ENCODE measurements at regions not wholly inside any gene's neighbourhood (a gene's known extent, or its start where the extent isn't known, plus 50 kb on each side); places are given as distances from the start of the nearest gene placed in this dataset.
"Not testable (repeated sequence)": the region's sequence is repeated elsewhere in the genome, so short reads cannot be mapped to it uniquely, and the experiment has no call there.

DNA sequence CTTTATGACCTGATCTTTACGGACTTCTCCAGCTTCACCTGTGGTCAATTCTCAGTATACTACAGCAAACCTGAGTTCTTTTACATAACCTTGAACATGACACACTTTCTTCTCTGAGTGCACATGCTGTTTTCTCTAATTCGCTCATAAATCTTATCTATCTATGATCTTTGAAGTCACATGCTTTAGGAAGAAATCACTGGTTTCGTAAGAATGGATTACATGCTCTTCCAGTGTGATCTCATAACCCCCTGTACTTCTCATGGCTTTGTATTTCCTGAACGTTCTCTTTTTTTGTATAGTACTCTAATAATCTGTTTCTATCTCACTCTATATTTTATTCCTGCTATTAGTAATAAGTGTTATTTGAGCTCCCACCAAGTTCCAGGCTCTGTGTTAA, 1165.2 kb downstream of the TBL1XR1 start:
- DNase-seq = no peak

DNA sequence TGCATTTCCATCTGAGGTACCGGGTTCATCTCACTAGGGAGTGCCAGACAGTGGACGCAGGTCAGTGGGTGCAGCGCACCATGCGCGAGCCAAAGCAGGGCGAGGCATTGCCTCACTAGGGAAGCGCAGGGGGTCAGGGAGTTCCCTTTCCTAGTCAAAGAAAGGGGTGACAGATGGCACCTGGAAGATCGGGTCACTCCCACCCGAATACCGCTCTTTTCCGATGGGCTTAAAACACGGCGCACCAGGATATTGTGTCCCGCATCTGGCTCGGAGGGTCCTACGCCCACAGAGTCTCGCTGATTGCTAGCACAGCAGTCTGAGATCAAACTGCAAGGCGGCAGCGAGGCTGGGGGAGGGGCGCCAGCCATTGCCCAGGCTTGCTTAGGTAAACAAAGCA, 1157.1 kb downstream of the NAALADL2 start:
- not testable (repeated sequence) for DNase-seq

DNA sequence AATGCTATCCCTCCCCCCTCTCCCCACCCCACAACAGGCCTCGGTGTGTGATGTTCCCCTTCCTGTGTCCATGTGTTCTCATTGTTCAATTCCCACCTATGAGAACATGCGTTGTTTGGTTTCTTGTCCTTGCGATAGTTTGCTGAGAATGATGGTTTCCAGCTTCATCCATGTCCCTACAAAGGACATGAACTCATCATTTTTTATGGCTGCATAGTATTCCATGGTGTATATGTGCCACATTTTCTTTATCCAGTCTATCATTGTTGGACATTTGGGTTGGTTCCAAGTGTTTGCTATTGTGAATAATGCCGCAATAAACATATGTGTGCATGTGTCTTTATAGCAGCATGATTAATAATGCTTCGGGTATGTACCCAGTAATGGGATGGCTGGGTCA, 1156.1 kb downstream of the NAALADL2 start:
- not testable (repeated sequence) for DNase-seq

DNA sequence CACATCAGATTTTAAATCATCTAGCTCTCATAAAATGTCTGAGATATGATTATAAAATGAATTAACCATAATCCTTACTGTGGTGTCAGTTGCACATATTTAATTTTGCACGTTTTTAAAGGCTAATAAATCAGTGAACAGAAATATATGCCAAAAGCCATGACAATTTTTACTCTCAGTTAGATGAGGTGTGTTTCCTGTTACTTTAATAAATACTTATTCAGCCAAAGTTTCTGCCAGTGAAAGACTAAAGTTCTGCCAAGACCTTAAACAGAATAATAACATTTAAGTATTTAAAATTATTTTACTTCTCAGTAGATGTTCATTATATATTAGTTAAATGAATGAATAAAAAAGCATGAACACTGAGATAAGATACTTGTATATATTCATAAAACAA, 1150.1 kb downstream of the NAALADL2 start:
- no peak for DNase-seq

DNA sequence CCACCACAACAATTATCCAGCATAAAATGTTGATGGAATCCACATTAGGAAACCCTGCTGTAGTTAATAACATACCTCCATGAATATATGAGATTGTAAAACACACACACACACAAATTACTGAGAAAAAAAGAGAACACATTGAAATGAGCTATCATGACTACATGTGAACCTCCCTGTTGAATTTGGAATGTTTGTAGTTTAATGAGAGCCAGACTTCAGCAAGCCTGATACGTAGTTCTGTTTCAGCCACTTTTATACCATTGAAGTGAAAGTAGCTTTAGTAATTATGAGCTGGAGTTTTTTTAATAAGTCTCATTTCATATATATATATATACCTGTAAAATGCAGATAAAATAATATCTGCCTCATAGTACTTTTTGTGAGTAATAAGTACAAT, 1146.4 kb downstream of the NAALADL2 start:
- no peak for DNase-seq

DNA sequence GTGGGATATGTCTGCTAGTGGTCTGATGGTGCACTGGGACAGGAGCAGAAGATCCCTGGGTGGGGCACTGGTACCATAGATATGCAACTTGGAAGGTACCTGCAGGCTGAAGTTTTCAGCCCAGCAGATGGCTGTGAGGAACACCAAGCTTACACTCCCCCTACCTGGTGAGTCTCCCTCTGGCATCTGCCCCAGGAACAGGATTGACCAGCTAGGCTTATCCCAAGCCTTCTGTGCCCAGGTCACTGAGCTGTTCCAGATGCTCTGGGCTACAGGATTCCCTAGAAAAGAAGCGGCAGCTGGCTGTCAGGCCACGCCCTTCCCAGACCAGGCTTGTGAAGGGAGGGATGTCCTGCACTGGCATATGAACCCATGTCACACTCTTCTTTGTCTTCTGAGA, 1130.0 kb downstream of the NAALADL2 start:
- DNase-seq = no peak

DNA sequence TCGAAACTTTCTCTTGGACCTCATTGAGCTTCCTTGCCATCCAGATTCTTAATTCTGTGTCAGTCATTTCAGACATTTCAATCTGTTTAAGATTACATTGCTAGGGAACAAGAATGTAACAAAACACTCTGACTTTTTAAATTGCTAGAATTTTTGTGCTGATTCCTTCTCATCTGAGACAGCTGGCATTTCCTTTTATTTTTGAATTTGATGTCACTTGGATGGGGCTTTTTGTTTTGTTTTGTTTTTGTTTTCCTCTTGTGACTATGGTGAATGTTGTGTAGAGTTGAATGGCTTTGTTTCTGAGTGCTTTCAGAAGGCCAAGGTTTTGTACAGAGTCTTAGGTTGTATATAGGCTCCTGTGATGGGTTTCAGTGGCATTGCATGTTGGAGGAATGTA, 1129.3 kb downstream of the NAALADL2 start:
- no peak for DNase-seq

DNA sequence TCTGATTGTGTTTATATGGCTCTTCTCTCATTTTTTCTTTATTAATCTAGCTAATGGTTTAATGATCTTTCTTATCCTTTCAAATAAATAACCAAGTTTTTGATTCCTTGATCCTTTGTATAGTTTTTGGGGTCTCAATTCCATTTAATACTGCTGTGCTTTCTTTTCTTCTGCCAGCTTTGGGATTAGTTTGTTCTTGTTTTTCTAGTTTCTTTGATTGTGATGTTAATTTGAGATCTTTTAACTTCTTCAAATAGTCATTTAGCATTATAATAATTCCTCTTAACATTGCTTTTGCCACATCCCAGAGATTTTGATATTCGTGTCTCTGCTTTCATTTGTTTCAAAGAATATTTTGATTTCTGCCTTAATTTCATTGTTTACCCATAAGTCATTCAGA, 1126.6 kb downstream of the NAALADL2 start:
- no peak for DNase-seq

DNA sequence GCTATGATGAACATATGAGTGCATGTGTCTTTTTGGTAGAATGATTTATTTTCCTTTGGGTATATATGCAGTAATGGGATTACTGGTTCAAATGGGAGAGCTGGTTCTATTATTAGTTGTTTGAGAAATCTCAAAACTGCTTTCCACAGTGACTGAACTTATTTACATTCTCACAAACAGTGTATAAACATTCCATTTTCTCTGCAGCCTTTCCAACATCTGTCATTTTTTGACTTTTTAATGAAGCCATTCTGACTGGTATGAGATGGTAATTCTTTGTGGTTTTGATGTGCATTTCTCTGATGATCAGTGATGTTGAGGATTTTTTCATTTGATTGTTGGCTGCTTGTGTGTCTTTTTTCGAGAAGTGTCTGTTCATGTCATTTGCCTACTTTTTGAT, 1124.2 kb downstream of the NAALADL2 start:
- no peak for DNase-seq

DNA sequence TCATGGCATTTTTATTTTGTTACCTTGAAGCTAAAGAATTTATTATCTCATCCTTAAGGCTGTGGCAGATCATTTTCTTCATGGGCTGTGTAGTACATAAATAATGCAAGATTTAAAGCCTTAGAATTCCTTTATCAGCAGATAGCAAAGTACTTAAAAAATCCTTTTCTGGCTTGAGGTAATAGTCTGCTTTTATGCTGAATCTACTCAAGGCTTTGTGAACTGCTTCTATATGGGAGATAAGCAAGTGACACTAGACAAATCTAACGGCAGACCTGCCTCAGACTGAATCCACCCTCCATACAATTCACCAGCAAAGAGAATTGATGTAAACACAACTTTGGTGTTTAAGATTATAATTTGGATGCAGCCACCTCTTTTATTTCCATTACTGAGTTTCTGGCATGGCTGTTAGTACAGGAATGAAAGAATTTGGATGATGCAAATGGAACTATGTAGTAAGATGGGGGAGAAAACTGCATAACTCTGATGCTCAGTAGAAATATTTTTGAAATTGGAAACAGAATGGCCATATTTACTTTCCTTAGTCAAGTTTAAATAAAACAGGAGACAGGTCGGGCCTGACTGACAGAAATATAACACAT, 1121.5 kb downstream of the NAALADL2 start:
- no peak for DNase-seq

DNA sequence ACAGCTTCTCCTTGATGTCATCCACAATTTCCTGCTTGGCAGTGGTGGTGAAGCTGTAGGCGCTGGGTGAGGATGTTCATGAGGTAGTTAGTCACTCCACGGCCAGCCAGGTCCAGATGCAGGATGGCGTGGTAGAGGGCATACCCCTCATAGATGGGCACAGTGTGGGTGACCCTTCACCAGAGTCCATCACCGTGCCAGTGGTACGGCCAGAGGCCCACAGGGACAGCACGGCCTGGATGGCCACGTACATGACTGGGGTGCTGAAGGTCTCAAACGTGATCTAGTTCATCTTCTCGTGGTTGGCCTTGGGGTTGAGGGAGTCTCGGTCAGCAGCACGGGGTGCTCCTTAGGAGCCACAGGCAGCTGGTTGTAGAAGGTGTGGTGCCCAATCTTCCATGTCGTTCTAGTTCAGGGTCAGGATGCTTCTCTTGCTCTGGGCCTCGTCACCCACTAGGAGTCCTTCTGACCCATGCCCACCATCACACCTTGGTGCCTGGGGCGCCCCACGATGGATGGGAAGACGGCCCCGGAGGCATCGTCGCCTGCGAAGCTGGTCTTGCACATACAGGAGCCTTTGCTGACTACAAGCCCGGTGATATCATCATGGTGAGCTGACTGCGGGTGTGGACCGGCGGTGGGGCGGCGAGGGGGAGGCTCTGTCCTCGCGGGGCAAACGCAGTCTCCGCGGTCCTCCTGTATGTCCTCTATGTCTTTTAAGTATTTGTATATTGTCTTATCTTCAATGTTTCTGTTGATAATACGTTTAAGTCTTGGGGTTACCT, 1119.0 kb downstream of the NAALADL2 start:
- DNase-seq = no peak

DNA sequence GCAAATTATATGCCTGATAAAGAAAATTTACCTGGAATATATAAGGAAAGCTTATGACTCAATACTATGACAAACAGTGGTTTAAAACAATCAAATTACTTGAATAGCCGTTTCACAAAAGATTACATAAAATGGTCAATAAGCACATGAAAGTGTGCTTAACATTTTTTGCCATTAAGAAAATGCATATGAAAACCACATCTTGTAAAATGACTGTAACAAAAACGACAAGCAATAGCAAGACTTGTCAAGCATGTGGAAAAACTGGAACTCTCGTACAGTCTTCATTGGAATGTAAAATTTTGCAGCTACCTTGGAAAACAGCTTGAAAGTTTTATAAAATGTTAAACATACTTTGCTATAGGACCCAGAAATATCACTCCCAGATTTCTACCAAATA, 1110.3 kb downstream of the NAALADL2 start:
- no peak for DNase-seq

DNA sequence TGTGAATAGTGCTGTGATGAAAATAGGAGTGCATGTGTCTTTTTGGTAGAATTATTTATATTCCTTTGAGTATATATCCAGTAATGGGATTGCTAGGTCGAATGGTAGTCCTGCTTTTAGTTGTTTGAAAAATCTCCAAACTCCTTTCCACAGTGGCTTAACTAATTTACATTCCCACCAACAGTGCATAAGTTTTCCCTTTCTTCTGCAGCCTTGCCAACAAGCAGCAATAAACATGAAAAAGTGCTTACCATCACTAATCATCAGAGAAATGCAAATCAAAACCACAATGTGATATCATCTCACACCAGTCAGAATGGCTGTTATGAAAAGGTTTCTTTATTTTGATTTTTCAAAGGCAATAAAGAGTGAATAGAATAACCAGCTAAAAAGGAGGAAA, 1105.9 kb downstream of the NAALADL2 start:
- no peak for DNase-seq

DNA sequence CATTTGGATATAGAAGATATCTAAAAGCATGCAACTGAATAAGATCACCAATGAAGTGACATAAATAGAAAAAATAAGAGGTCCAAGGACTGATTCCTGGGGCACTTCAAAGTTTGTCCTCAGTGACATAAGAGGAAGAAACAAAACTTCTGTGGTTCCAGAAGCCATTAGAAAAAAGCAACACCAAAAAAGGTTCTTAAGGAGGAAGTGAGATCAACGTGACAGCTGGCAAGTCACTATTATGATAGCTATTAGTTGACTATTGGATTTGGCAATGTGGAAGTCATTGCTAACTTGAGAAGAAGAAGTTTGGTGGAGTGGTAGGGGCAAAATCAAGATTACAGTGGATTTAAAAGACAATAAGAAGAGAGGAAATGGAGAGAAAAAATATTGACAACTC, 1098.3 kb downstream of the NAALADL2 start:
- DNase-seq = no peak

DNA sequence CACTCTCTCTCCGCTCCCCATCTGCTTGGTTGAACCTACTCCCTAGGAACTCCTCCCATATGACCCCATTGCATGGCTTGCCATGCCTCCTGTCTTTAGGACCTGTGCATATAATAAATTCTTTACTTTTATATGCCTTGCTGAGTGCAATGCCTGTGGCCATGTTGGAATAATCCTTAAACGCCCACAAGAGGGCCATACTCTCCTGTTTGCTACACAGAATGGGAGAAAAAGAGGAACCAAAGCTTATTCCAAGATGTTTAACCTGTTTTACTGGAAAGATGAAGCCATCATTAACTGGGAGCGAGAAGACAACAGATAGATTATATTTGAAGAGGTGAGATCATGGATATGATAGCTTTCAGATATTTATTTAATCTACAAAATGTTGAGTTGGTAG, 1097.8 kb downstream of the NAALADL2 start:
- no peak for DNase-seq

DNA sequence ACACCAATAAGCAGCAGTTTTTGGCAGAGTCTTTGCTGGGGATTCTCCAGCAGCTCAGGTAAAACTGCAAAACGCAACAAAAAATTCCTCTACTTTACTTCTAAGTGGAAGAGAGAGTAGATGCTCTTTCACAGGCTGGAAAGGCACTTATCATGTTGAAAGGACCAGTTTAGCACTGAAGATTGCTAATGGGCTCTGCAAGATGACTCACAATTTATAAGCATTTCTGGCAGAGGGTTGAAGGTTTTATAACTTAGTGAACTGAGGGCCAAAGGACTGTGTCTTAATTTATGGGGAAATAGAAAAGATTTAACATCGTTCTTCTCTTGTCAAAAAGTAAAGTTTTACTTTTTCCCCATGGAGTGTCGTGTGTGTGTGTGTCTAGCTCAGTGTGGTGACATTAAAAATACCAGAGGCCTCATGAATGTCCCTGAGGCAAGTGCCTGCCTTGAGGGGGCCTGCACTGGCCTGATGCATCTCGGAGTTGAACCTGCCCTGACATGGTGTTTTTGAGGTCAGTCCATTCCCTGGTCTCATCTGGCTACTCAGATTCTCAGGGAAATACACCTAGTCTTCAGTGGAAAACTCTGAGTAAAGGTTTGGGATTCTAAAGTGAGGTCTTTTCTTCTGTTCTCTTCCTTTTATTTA, 1092.0 kb downstream of the NAALADL2 start:
- DNase-seq = no peak

DNA sequence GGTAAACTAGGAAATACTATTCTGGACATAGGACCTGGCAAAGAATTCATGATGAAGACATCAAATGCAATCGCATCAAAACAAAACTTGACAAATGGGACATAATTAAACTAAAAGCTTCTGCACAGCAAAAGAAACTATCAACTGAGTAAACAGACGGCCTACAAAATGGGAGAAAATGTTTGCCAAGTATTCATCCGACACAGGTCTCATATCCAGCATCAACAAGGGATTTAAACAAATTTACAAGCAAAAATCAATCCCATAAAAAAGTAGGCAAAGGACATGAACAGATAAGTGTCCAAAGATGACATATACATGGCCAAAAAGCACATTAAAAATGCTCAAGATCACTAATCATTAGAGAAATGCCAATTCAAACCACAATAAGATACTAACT, 1088.9 kb downstream of the NAALADL2 start:
- no peak for DNase-seq

DNA sequence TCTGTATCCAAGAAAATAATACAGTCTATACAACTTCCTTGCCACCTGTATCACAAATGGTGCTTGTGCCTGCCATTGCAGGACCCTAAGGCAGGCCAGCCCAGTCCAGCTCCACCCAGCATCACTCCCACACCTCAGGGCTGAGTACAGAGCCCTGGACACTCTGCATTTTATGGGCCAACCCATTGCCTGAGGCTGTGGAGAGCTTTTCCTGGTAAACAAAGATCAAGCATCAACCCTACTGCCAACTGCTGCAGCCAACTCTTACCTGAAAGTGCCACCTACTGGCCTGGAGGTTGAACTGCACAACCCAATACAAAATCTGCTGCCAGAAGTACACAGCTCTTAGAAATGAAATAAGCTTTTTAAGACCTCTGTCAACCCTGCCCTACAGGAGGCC, 1082.2 kb downstream of the NAALADL2 start:
- no peak for DNase-seq

DNA sequence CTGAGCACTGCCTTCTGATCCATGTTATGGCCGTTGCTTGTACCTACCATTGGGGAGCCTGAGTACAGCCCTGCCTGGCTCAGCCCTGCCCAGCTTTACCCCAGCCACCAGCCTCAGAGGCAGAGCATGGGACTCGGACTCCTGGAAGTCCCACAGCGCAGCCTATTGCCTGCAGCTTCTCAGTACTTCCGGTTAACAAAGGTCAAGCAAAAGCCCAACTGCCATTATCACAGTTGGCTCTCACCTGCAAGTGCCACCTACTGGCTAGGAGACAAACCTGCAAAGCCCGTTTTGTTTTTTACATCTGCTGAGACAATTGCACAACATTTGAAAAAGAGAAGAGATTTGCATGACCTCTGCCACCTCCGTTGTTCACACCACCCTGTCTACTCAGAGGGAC, 1081.7 kb downstream of the NAALADL2 start:
- no peak for DNase-seq

DNA sequence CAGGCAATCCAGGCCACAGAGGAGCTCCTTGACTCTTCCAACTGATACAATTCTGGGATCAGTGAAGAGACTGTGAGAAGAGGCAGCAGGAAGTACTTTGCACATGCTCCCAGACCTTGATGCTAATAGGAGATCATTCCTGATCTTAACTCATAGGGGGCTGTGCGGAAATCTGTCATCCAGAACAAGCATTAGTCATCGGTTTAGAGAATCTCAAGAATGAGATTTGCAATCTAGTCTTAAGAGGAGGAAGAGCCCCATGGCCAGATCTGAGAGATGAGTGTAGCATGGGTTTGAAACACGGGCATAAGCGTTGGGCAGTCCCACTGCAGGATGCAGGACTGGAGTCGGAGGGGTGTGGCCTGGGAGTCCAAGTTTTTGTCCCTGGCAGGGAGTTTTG, 1081.1 kb downstream of the NAALADL2 start:
- DNase-seq = no peak

DNA sequence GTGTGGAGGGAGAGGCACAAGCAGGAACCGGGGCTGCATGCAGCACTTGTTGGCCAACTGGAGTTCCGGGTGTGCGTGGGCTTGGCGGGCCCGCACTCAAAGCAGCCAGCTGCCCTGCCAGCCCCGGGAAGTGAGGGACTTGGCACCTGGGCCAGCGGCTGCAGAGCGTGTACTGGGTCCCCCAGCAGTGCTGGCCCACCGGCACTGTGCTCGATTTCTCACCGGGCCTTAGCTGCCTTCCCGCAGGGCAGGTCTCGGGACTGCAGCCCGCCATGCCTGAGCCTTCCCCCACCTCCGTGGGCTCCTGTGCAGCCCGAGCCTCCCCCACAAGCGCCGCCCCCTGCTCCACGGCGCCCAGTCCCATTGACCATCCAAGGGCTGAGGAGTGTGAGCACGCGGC, 1078.2 kb downstream of the NAALADL2 start:
- not testable (repeated sequence) for DNase-seq

DNA sequence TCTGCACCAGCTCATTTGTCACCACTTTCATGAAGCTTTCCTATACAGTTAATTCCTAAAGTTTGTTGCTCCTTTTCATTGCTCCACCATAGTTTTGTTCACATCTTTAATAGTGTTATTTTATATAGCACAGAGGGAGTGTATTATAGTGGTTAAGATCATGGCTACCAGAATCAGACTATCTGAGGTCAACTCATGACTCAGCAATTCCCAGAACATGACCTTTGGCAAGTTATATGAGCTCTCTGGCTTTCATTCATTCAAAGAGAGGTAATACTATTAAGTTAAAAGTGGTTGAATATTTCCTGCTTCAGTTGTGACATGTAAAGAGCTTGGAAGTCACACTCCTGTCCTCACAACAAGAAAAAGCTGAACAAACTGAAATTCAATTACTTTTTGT, 1073.5 kb downstream of the NAALADL2 start:
- DNase-seq = no peak

DNA sequence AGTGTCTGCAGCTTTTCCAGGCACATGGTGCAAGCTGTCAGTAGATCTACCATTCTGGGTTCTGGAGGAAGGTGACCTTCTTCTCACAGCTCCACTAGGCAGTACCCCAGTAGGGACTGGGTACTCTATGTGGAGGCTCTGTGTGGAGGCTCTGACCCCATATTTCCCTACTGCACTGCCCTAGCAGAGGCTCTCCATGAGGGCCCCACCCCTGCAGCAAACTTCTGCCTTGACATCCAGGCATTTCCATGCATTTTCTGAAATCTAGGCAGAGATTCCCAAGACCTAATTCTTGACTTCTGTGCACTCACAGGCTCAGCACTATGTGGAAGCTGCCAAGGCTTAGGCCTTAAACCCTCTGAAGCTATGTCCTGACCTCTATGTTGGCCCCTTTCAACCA, 1060.0 kb downstream of the NAALADL2 start:
- no peak for DNase-seq

DNA sequence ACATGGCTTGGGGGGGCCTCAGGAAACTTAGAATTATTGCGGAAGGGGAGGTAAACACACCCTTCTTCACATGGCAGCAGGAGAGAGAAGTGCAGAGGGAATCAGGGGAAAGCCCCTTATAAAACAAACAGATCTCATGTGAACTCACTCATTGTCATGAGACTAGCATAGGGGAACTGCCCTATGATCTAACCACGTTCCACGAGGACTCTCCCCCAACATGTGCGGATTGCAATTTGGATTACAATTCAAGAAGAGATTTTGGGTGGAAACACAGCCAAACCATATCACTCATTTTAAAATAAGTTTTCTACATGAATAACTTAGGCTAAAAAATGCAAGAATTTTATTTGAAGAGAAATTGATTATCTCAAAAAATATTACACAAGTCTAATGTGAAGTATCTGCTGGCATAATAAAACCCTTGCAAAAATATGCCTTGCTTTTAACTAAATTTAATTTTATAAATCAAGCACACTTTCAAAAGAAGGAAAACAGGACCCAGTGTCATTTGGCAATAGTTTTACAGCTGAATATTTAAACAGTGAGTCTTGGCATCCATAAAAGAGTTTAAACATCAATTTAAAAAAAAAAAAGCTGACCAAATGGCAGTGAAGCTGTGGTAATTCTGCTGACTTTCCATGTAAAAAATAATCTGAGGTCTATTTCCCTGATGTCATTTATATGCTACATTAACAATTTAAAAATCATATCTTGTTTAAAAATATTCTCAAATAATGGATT, 1057.2 kb downstream of the NAALADL2 start:
- no peak for DNase-seq
